ENCODE measurements at regions not wholly inside any gene's neighbourhood (a gene's known extent, or its start where the extent isn't known, plus 50 kb on each side); places are given as distances from the start of the nearest gene placed in this dataset.

DNA sequence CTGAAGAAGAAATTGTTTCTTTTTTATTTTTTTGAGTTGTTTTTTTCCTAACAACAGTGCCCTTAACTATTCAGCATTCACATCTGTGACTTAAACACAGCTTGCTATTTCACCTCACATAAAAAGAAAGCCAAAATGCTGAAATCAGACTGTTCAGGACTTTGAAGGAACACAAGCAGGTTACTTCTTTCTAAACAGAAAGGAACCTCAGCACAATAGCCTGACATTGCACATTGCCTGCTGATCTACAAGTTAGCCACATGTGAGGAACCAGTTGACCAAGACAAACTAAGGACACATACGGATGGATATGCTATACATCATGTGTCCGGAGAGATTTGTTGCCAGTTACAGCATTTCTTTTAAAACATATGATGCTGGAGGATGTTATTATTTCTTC, 331.1 kb downstream of the FSIP2 start:
- DNase-seq (ENCODE audit: low read depth in 2 of 2): no peak

DNA sequence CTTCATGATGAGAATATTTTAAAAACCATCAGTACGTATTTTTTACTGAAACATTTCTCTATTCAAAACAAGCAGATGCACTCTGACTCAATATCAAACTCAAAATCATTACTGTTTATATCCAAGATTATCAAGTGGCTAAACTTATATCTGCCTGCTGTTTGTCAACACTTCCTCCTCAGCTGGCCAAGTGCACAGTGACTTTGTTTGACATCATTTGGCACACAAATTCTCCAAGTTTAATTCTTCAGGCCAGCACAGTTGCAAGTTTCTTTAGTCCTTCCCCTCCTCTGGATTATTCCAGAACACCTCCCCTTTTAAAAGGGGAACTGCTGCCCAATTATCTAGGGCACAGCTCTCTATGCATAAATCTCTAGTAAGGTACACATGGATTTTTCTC, 346.6 kb downstream of the FSIP2 start:
- DNase-seq (ENCODE audit: low read depth in 2 of 2): no peak

- no peak for DNase-seq (ENCODE audit: low read depth in 2 of 2)
Measured at GRCh38 chr2:186093174-186093573, 354.6 kb downstream of the FSIP2 start.

DNA sequence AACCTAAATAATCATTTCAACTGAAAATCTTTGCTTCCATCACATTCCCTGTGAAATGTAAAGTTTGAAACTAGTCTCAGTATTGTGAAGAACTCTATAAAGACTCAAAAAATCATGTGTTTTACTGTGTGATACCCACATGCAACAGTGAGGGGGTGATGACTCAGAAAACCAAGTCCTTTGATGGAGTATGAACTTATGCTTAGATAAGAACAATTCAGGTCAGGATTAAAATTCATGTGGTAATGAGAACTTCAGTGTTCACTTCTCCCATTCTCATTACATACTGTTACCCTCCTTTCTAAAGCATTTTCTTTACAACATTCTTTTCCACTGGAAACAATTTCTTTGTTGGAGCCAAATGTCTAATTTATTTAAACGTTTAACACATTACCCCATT, 360.2 kb downstream of the FSIP2 start:
- no peak for DNase-seq (ENCODE audit: low read depth in 2 of 2)

GRCh38 chr2:186099826-186100225, 361.2 kb downstream of the FSIP2 start:
- no peak for DNase-seq (ENCODE audit: low read depth in 2 of 2)

GRCh38 chr2:186100636-186101035, 362.0 kb downstream of the FSIP2 start:
- no peak for DNase-seq (ENCODE audit: low read depth in 2 of 2)

GRCh38 chr2:186101616-186102015, 363.0 kb downstream of the FSIP2 start:
- DNase-seq (ENCODE audit: low read depth in 2 of 2): no peak

DNA sequence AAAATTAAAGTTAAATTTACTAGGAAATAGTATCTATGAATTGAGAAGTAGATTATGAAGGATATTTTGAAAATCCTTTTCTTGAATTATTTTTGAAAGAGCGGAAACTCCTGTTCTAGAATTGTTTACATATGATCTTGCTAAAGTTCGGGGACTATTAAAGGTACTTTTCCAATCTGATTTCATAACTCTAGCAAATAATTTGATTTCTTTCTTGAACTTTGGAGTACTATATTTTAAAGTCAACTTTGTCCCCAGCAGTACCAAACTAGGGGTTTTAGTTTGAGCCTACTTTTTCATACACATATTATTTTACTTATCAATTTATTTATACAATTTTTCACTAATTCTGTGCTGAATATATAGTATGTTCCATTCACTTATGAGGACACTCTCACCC, 364.7 kb downstream of the FSIP2 start:
- DNase-seq (ENCODE audit: low read depth in 2 of 2): no peak

DNA sequence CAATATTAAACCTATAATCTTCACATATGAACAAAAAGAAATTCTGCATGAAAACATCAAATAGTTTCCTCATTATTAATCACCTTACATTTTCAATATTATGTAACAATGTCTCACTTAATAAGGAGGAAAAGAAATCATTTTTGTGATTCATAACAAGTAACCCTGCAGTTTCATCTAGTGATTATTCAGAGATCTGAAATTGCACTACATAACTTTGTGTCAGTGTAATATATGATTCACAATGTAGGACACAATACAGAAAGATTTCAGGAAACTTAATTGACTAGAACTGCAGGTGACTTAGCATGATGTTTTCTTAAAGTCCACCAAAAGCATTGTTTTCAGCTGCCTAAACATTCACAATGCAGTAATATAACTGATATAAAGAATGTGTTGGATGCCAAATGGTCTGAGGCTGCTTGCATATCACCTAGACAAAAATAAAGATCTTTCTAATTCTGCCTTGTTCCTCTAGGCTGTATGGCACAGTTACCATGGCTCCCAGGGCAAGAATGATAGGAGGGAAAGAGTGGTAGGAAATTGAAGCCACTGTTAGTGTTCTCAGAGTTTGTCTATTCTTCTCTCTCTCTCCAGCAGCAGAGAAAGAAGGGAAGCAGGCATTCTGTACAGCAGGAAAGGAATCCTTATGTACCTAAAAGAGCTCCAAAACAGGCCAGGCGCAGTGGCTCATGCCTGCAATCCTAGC, 366.6 kb downstream of the FSIP2 start:
- no peak for DNase-seq (ENCODE audit: low read depth in 2 of 2)

DNA sequence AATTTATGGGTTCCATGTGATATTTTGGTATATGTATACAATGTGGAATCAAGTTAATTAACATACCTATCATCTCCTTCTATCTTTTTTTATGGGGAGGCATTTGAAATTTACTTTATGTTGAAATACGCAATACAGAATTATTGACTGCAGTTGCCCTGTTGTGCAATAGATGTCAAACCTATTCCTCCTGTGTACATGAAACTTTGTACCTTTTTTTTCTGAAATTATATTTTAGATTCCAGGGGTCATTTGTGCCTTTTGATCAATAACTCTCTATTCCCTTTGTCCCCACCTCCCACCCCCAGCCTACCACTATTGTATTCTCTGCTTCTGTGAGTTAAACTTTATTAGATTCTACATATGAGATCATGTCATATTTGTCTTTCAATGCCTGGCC, 369.9 kb downstream of the FSIP2 start:
- no peak for DNase-seq (ENCODE audit: low read depth in 2 of 2)

DNA sequence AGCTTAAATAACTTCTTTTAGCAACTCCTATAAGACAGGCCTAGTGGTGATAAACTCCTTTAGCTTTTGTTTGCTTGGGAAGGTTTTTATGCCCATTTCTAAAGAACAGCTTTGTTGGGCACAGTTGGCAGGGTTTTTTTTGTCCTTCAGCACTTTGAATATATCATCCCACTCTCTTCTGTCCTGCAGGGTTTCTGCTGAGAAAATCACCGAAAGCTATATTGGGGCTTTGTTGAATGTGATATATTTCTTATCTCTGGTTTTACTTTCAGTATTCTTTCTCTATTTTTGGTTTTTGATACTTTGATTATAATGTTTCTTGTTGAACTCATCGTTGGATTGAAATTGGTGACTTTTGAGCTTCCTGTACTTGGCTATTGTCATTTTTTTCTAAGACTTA, 372.8 kb upstream of the ZC3H15 start:
- no peak for DNase-seq (ENCODE audit: low read depth in 2 of 2)

DNA sequence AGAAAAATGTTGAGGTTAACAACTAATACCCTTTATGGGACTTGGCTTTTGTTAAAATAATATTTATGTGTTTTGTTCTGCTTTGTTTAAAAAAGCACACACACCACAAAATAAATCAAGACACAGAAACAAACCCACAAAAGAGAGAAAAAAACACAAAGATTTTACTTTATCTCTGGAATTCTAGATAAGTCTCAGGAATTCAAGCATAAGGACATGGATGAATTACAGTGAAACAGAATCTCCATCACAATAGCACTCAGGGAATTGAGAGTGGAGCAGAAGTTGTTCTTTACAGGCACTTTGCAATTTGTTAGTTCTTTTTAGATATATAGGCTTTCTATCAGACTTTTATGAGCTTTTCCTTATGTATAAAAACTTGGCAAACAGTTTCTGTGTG, 360.9 kb upstream of the ZC3H15 start:
- no peak for DNase-seq (ENCODE audit: low read depth in 2 of 2)

- DNase-seq (ENCODE audit: low read depth in 2 of 2): no peak
Measured at GRCh38 chr2:186125625-186126024, 360.4 kb upstream of the ZC3H15 start.

DNA sequence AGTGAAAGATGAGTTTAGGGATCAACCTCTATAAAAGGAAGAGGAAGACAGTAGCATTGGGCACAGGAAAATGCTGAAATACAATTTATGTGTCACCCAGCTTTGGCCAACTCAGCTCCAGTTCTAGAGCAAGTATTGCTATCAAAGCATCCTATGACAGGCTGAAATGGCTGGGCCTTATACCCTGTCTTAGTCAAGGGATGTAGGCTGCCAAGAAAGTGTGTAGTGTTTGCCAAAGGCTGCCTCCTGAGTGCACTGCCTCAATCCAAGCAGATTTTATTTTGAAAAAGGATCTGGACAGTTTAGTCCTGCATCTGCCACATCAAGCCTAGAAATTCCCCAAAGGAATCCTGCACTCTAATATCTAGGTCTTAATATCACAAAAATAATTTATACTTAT, 359.9 kb upstream of the ZC3H15 start:
- no peak for DNase-seq (ENCODE audit: low read depth in 2 of 2)

- DNase-seq (ENCODE audit: low read depth in 2 of 2): peak; percentile 6 to 18
Measured at GRCh38 chr2:186129767-186130581, 356.1 kb upstream of the ZC3H15 start.

DNA sequence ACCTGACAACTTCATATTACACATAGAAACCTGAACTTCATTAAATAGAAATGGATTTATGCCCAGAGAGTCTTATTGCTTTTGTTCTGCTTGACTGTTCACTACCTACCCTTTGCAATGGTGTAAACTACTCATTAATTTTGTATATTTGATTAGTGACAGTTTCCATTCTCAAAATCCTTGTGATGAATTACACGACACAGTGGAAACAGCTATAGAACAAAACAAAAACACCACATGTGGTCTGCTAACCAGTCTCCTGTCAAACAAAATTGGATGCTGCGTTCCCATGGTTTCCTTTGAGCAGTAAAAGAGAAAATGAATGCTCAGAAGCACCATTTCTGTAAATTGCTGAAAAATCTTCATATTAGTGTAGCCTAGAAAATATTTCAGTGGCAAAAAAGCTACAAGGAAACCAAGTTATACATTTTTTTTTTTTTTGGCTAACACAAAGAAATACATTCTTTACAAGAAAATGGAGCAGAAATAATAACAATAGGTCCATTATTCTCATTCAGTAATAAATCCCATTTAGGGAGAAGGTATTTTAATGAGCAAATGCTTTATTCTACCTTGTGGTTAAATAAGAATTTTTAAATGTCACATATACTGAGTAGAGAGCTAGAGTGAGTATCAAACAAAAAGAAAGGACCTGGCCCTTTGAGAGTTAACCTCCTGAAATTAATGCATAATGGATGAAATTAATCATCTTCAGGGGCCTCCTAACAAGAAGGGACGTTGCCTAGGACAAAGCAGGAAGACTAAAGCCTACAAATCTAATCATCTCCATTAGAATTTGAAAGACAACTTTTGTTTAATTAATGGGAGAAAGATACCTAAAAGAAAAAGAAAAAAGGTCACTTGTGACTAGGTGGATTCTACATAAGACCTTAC, 355.1 kb upstream of the ZC3H15 start:
- no peak for DNase-seq (ENCODE audit: low read depth in 2 of 2)

DNA sequence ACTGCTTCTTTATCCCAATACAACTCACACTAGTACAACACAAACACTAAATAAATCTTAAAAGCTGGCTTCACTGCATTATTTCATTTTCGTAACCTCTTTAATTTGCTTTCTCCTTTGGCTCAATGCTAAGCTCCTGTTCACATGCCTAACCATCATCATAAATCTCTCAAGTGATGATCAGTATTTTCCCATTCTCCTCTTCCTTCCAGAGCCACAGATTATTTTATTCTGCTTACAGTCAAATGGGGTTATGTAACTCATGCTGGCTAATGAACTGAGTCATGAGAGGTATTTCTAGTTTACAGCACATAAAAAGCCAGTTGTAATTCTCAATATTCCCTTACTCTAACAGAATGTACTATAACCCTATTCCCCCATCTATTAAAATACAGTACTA, 350.4 kb upstream of the ZC3H15 start:
- DNase-seq (ENCODE audit: low read depth in 2 of 2): peak; percentile 29 to 34

GRCh38 chr2:186136860-186137259, 349.2 kb upstream of the ZC3H15 start:
- no peak for DNase-seq (ENCODE audit: low read depth in 2 of 2)

DNA sequence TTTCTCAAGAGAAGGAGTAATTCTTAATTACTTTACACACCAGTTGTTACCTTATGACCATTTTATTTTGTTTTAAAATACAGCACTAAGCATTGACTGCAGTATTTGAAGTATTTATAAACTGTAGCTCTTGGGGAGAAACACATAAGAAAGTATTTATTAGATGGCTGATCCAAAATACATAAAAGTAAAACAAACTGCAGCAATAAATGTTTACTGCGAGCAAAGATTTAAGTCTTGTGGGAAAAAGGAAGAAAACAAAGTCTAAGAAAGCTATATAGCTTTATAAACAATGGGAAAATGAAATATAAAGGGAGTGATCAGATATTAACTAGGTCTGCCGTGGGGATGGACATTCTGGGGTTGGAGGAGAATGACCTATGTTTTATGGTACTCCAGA, 347.2 kb upstream of the ZC3H15 start:
- no peak for DNase-seq (ENCODE audit: low read depth in 2 of 2)

GRCh38 chr2:186159101-186159500, 327.0 kb upstream of the ZC3H15 start:
- no peak for DNase-seq (ENCODE audit: low read depth in 2 of 2)

GRCh38 chr2:186164325-186164724, 321.7 kb upstream of the ZC3H15 start:
- DNase-seq (ENCODE audit: low read depth in 2 of 2): no peak

DNA sequence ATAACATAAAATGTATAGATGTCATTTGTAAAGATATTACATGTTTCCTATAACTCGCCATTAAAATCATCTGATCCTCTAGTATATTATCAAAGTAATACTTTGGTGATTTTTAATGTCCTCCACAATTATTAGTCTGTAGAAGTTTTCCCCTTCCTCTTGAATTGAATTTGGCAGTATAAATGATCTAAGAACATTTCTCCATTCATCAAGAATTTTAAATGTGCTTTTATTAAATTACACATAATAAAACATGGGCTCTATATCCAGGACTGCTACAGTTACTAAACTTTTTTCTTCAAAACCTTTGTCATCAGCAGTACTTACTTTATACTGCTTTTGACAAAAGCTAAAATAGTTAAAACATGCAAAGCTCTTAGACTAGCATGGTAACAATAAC, 315.4 kb upstream of the ZC3H15 start:
- DNase-seq (ENCODE audit: low read depth in 2 of 2): no peak

All from fibroblast of skin of left biceps (primary cell).